Spleen (tissue), 11 donors: ENCODE measurements at regions not wholly inside any gene's neighbourhood (a gene's known extent, or its start where the extent isn't known, plus 50 kb on each side); places are given as distances from the start of the nearest gene placed in this dataset.

Experiments used
- DNase-seq: peaks from one replicate; pipeline ENCODE4 v3.0.0-alpha.2; 2020
- H3K27ac ChIP-seq, 8 donors: fragments of 200-600 bp; sonication (generic) in 7 of 8; 1 replicate in 4 of 8; 2 replicates in 4 of 8; pipeline versions ENCODE4 v1.5.0 to v1.8.0; 2016 to 2021; ENCODE audit warnings: inconsistent platforms in 4 of 8, mild to moderate bottlenecking in 4 of 8, moderate library complexity in 1 of 8
- H3K27me3 ChIP-seq, 7 donors: fragments of 200-600 bp; sonication (generic) in 6 of 7; replicated peaks in 1 of 7; 1 replicate in 4 of 7; 2 replicates in 3 of 7; pipeline versions ENCODE4 v1.5.0 to v1.8.0; 2016 to 2021; ENCODE audit warnings: inconsistent platforms in 3 of 7, mild to moderate bottlenecking in 1 of 7
- H3K36me3 ChIP-seq, 6 donors: fragments of 200-600 bp; sonication (generic) in 5 of 6; 1 replicate in 4 of 6; 2 replicates in 2 of 6; pipeline versions ENCODE4 v1.5.0 to v1.8.0; 2016 to 2021; ENCODE audit warnings: inconsistent platforms in 2 of 6
- H3K4me1 ChIP-seq, 6 donors: fragments of 200-600 bp; sonication (generic) in 5 of 6; 1 replicate in 3 of 6; 2 replicates in 3 of 6; pipeline versions ENCODE4 v1.5.0 to v1.8.0; 2016 to 2021; ENCODE audit warnings: inconsistent platforms in 3 of 6
- H3K4me3 ChIP-seq, 8 donors: fragments of 200-600 bp; sonication (generic) in 7 of 8; 1 replicate in 4 of 8; 2 replicates in 4 of 8; pipeline versions ENCODE4 v1.5.0 to v1.8.0; 2016 to 2021; ENCODE audit warnings: inconsistent platforms in 4 of 8, mild to moderate bottlenecking in 4 of 8, moderate library complexity in 2 of 8
- H3K9me3 ChIP-seq, 8 donors: fragments of 200-600 bp; sonication (generic) in 7 of 8; 1 replicate in 4 of 8; 2 replicates in 4 of 8; pipeline versions ENCODE4 v1.5.0 to v1.8.0; 2016 to 2021; ENCODE audit warnings: inconsistent platforms in 4 of 8
- POLR2A ChIP-seq, 3 donors: fragments of 450-650 bp; IDR thresholded peaks; one replicate each; pipeline ENCODE4 v1.5.1; 2017; ENCODE audit warnings: antibody characterized with exemption in 3 of 3, mild to moderate bottlenecking in 1 of 3
- POLR2AphosphoS5 ChIP-seq, 3 donors: sonication (generic); formaldehyde crosslinking; IDR thresholded peaks; one replicate each; pipeline ENCODE4 v1.5.1; 2017; ENCODE audit warnings: antibody characterized with exemption in 3 of 3
- WGBS, 5 donors: extraction: QIAGEN DNeasy Blood & Tissue Kit in 3 of 5; methylation state at CpG; one replicate each; pipeline versions ENCODE4 v1.1.5 to v1.1.7; 2013 to 2018; 5-methylcytosine and 5-hydroxymethylcytosine counted together
- intact Hi-C: fragments of 100-400 bp; cut with DNase I; formaldehyde crosslinking; loops from one replicate; pipeline ENCODE4 v1.15.0; 2023; ENCODE audit warnings: low total_unique reads
- TF ChIP-seq, protein P1 (sequence below), 11 experiments: fragments of 200-600 bp in 7 of 11; fragments of 450-650 bp in 4 of 11; sonication (generic) in 4 of 11; IDR thresholded peaks in 8 of 11; conservative IDR thresholded peaks in 3 of 11; 1 replicate in 7 of 11; 2 replicates in 4 of 11; pipeline versions ENCODE4 v1.4.0 to v1.8.0; 2016 to 2021; ENCODE audit warnings: antibody characterized with exemption in 11 of 11, inconsistent platforms in 4 of 11, mild to moderate bottlenecking in 1 of 11
- donor health status: healthy with polysubstance abuse.
- donor health status: DM: no; HTN: no; CAD: no; lungs with moderate emphysema.
- donor health status: DM: no; HTN: no; CAD: no.
- donor health status: Bipolar disorder and iron deficiency.
- donor health status: healthy.
- donor health status: DM: no; HTN: no; CAD: no.
- donor health status: DM: yes; HTN: yes; CAD: no.

DNA sequence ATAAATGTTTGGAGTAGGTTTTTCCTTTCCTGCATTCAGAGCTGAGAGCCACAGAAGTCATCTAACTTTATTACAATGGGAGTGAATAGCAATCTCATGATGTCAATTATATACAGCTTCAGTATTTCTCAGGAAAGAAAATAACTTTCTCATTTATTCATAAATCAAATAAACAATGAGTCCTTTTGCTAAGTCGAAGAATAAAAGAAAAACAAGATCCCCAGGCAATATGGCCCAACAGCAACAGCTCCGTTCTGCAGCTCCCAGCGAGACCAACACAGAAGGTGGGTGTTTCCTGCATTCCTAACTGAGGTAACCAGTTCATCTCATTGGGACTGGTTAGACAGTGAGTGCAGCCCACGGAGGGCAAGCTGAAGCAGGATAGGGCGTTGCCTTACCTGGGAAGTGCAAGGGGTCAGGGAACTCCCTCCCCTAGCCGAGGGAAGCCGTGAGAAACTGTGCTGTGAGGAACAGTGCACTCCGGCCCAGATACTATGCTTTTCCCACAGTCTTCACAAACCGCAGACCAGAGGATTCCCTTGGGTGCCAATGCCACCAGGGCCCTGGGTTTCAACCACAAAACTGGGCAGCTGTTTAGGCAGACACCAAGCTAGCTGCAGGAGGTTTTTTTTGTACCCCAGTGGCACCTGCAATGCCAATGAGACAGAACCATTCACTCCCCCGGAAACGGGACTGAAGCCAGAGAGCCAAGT is 128.2 kb downstream of the SLITRK1 start:
- DNase-seq = no peak
- intact Hi-C loops = no loop called here
- Histone ChIP-seq H3K27me3 (no peaks in the 10 kb centered on the region), H3K4me1 (no peaks in the 10 kb centered on the region), H3K9me3 (peaks cover 0 to 52% (median 21%) of the 10 kb centered on the region in 8 donors), H3K27ac (no peak overlapping the region), H3K4me3 (no peak overlapping the region), H3K36me3 (no peaks in the 10 kb centered on the region)
- TF ChIP-seq POLR2A (IDR thresholded peaks at IDR 0.05) (no peak), POLR2AphosphoS5 (IDR thresholded peaks at IDR 0.05) (no peak)
- TF ChIP-seq, protein P1, sequence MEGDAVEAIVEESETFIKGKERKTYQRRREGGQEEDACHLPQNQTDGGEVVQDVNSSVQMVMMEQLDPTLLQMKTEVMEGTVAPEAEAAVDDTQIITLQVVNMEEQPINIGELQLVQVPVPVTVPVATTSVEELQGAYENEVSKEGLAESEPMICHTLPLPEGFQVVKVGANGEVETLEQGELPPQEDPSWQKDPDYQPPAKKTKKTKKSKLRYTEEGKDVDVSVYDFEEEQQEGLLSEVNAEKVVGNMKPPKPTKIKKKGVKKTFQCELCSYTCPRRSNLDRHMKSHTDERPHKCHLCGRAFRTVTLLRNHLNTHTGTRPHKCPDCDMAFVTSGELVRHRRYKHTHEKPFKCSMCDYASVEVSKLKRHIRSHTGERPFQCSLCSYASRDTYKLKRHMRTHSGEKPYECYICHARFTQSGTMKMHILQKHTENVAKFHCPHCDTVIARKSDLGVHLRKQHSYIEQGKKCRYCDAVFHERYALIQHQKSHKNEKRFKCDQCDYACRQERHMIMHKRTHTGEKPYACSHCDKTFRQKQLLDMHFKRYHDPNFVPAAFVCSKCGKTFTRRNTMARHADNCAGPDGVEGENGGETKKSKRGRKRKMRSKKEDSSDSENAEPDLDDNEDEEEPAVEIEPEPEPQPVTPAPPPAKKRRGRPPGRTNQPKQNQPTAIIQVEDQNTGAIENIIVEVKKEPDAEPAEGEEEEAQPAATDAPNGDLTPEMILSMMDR (IDR thresholded peaks at IDR 0.05 in 8 of 11, conservative IDR thresholded peaks at IDR 0.05 in 3 of 11) = no peak
- 77 to 84% (median 79%) methylated on average over 9 to 11 of the region's 11 CpGs for WGBS, 5 donors

GRCh38 chr13:83752141-83752540 is 130.1 kb downstream of the SLITRK1 start:
- intact Hi-C loops = no loop called here
- Histone ChIP-seq H3K27me3 (no peaks in the 10 kb centered on the region), H3K4me3 (no peak overlapping the region), H3K4me1 (no peaks in the 10 kb centered on the region), H3K27ac (no peak overlapping the region), H3K36me3 (no peaks in the 10 kb centered on the region), H3K9me3 (peaks cover 0 to 37% (median 15%) of the 10 kb centered on the region in 8 donors)
- TF ChIP-seq, protein P1 (IDR thresholded peaks at IDR 0.05 in 8 of 11, conservative IDR thresholded peaks at IDR 0.05 in 3 of 11) = no peak
- TF ChIP-seq POLR2A (IDR thresholded peaks at IDR 0.05) = no peak
- TF ChIP-seq POLR2AphosphoS5 (IDR thresholded peaks at IDR 0.05) = no peak
- WGBS, 5 donors = 76 to 82% (median 78%) methylated on average over 4 of the region's 4 CpGs
- no peak for DNase-seq

- Histone ChIP-seq H3K4me3 (no peak overlapping the region), H3K36me3 (no peaks in the 10 kb centered on the region), H3K9me3 (no peaks in the 10 kb centered on the region), H3K27ac (no peak overlapping the region), H3K27me3 (no peaks in the 10 kb centered on the region), H3K4me1 (no peaks in the 10 kb centered on the region)
- intact Hi-C loops = no loop called here
- TF ChIP-seq POLR2A (IDR thresholded peaks at IDR 0.05) (no peak), POLR2AphosphoS5 (IDR thresholded peaks at IDR 0.05) (no peak)
- TF ChIP-seq, protein P1 (IDR thresholded peaks at IDR 0.05 in 8 of 11, conservative IDR thresholded peaks at IDR 0.05 in 3 of 11) = no peak
- no peak for DNase-seq
These were observed 141.7 kb downstream of the SLITRK1 start for GRCh38 chr13:83740622-83741021.

- intact Hi-C loops = no loop called here
- no peak for DNase-seq
- TF ChIP-seq POLR2A (IDR thresholded peaks at IDR 0.05) (no peak), POLR2AphosphoS5 (IDR thresholded peaks at IDR 0.05) (no peak)
- TF ChIP-seq, protein P1 (IDR thresholded peaks at IDR 0.05 in 8 of 11, conservative IDR thresholded peaks at IDR 0.05 in 3 of 11) = no peak
- 78 to 85% (median 84%) methylated on average over 4 of the region's 4 CpGs for WGBS, 5 donors
- H3K27ac ChIP-seq = no peak overlapping the region
- no peaks in the 10 kb centered on the region for H3K4me1 ChIP-seq
- H3K9me3 ChIP-seq = no peaks in the 10 kb centered on the region
- no peak overlapping the region for H3K4me3 ChIP-seq
- no peaks in the 10 kb centered on the region for H3K36me3 ChIP-seq
- no peaks in the 10 kb centered on the region for H3K27me3 ChIP-seq
These were observed 143.9 kb downstream of the SLITRK1 start for GRCh38 chr13:83738407-83738806.
